ENCODE measurements at regions not wholly inside any gene's neighbourhood (a gene's known extent, or its start where the extent isn't known, plus 50 kb on each side); places are given as distances from the start of the nearest gene placed in this dataset.

- H3K4me1 ChIP-seq, result no peaks in the 10 kb centered on the region
- H3K9me3 ChIP-seq, result no peaks in the 10 kb centered on the region
- TF ChIP-seq CTCF (IDR thresholded peaks at IDR 0.05), result no peak
- H3K4me3 ChIP-seq, result no peak overlapping the region
- H3K27ac ChIP-seq, result no peak overlapping the region
- H3K27me3 ChIP-seq, result no peaks in the 10 kb centered on the region
- DNase-seq (ENCODE audit: low spot score), result no peak
- no peaks in the 10 kb centered on the region for H3K36me3 ChIP-seq
Measured at GRCh38 chr21:16347223-16347622, 617.4 kb downstream of the USP25 start.

- Histone ChIP-seq H3K36me3 (no peaks in the 10 kb centered on the region), H3K9me3 (no peaks in the 10 kb centered on the region), H3K27me3 (no peaks in the 10 kb centered on the region), H3K4me3 (no peak overlapping the region), H3K27ac (no peak overlapping the region), H3K4me1 (no peaks in the 10 kb centered on the region)
- no peak for TF ChIP-seq CTCF (IDR thresholded peaks at IDR 0.05)
- DNase-seq (ENCODE audit: low spot score), result no peak
Measured at GRCh38 chr21:16353764-16354163, 624.0 kb downstream of the USP25 start.

- no peak overlapping the region for H3K4me3 ChIP-seq
- TF ChIP-seq CTCF (IDR thresholded peaks at IDR 0.05), result no peak
- peaks cover 0 to 7% of the 10 kb centered on the region in 2 donors for H3K9me3 ChIP-seq
- no peak for DNase-seq (ENCODE audit: low spot score)
- no peaks in the 10 kb centered on the region for H3K4me1 ChIP-seq
- H3K27me3 ChIP-seq, result no peaks in the 10 kb centered on the region
- no peak overlapping the region for H3K27ac ChIP-seq
- no peaks in the 10 kb centered on the region for H3K36me3 ChIP-seq
Measured at GRCh38 chr21:16357994-16358393, 628.2 kb downstream of the USP25 start.

- no peak overlapping the region for H3K27ac ChIP-seq
- H3K27me3 ChIP-seq, result no peaks in the 10 kb centered on the region
- no peak overlapping the region for H3K4me3 ChIP-seq
- peaks cover 0 to 7% of the 10 kb centered on the region in 2 donors for H3K9me3 ChIP-seq
- DNase-seq (ENCODE audit: low spot score), result no peak
- H3K36me3 ChIP-seq, result no peaks in the 10 kb centered on the region
- no peaks in the 10 kb centered on the region for H3K4me1 ChIP-seq
- TF ChIP-seq CTCF (IDR thresholded peaks at IDR 0.05), result no peak
Measured at GRCh38 chr21:16358784-16359183, 629.0 kb downstream of the USP25 start.

GRCh38 chr21:16363100-16363499 lies 633.3 kb downstream of the USP25 start:
- DNase-seq (ENCODE audit: low spot score), result no peak
- H3K9me3 ChIP-seq, result peaks cover 0 to 7% of the 10 kb centered on the region in 2 donors
- H3K27me3 ChIP-seq, result no peaks in the 10 kb centered on the region
- TF ChIP-seq CTCF (IDR thresholded peaks at IDR 0.05), result no peak
- H3K27ac ChIP-seq, result no peak overlapping the region
- no peaks in the 10 kb centered on the region for H3K4me1 ChIP-seq
- H3K36me3 ChIP-seq, result no peaks in the 10 kb centered on the region
- H3K4me3 ChIP-seq, result no peak overlapping the region

GRCh38 chr21:16363518-16363917 lies 633.7 kb downstream of the USP25 start:
- no peak for TF ChIP-seq CTCF (IDR thresholded peaks at IDR 0.05)
- Histone ChIP-seq H3K4me3 (no peak overlapping the region), H3K36me3 (no peaks in the 10 kb centered on the region), H3K27me3 (no peaks in the 10 kb centered on the region), H3K4me1 (no peaks in the 10 kb centered on the region), H3K9me3 (peaks cover 0 to 7% of the 10 kb centered on the region in 2 donors), H3K27ac (no peak overlapping the region)
- no peak for DNase-seq (ENCODE audit: low spot score)
